ENCODE measurements at regions not wholly inside any gene's neighbourhood (a gene's known extent, or its start where the extent isn't known, plus 50 kb on each side); places are given as distances from the start of the nearest gene placed in this dataset.

- no peak for TF ChIP-seq CTCF (IDR thresholded peaks at IDR 0.05)
- TF ChIP-seq EP300 (IDR thresholded peaks at IDR 0.05): no peak
Observed at GRCh38 chr13:32924886-32925285, 91.3 kb upstream of the KL start.

All from esophagus muscularis mucosa (tissue), 3 donors.